ENCODE measurements at regions not wholly inside any gene's neighbourhood (a gene's known extent, or its start where the extent isn't known, plus 50 kb on each side); places are given as distances from the start of the nearest gene placed in this dataset.

GRCh38 chr21:27502801-27503200, 535.9 kb upstream of the ADAMTS5 start:
- H3K27me3 ChIP-seq (replicated peaks in 1 of 4; ENCODE audit: control extremely low read depth in 1 of 4, control insufficient read depth in 3 of 4, insufficient read depth in 4 of 4, low read length in 3 of 4), result no peaks in the 10 kb centered on the region
- ATAC-seq (ENCODE audit: low read depth), result no peak
- H3K4me1 ChIP-seq (ENCODE audit: control insufficient read depth in 2 of 2, insufficient read depth in 2 of 2, low read length in 2 of 2), result no peaks in the 10 kb centered on the region
- intact Hi-C loops (cut with micrococcal nuclease), result no loop called here
- H4K20me1 ChIP-seq (ENCODE audit: control insufficient read depth, insufficient read depth, low read length, poor library complexity, severe bottlenecking), result no peaks in the 10 kb centered on the region
- no peaks in the 10 kb centered on the region for H3K27me3 Mint-ChIP-seq
- H3K36me3 ChIP-seq (replicated peaks in 1 of 2; ENCODE audit: control extremely low read depth in 1 of 2, control insufficient read depth in 1 of 2, extremely low read depth in 1 of 2, insufficient read depth in 2 of 2, low read length in 1 of 2), result no peaks in the 10 kb centered on the region
- no peak for DNase-seq
- H3K27ac ChIP-seq (ENCODE audit: low read length in 2 of 2), result no peak overlapping the region
- peaks cover 0 to 4% (median 0%) of the 10 kb centered on the region in 3 donors for H3K9me3 ChIP-seq (ENCODE audit: control extremely low read depth in 1 of 3, control insufficient read depth in 2 of 3, insufficient read depth in 1 of 3, low read length in 2 of 3)
- ChIA-PET CTCF (no interaction called here), POLR2A (no interaction called here)
- TF ChIP-seq EZH2 (IDR thresholded peaks at IDR 0.05; ENCODE audit: borderline replicate concordance, insufficient read depth, low read depth, low read length, poor library complexity, severe bottlenecking) (no peak), CTCF (IDR thresholded peaks at IDR 0.05) (no peak)
- H3K27ac Mint-ChIP-seq, result no peak overlapping the region
- no peak overlapping the region for H3K4me3 ChIP-seq (ENCODE audit: control extremely low read depth in 1 of 5, extremely low read depth in 1 of 5, insufficient read depth in 1 of 5, low read depth in 2 of 5, low read length in 4 of 5)
- H3K4me3 Mint-ChIP-seq, result no peak overlapping the region
- no peaks in the 10 kb centered on the region for H3K79me2 ChIP-seq (ENCODE audit: control insufficient read depth, insufficient read depth, low read length)
- no peak overlapping the region for H3K4me2 ChIP-seq (replicated peaks; ENCODE audit: low read depth, low read length, poor library complexity, severe bottlenecking)
- no peak overlapping the region for H2AFZ ChIP-seq (ENCODE audit: insufficient read depth, low read depth, low read length, poor library complexity, severe bottlenecking)
- no CpG with 5 or more reads among the region's 3 CpGs for WGBS (ENCODE audit: insufficient coverage)
- H3K9ac ChIP-seq (ENCODE audit: low read length), result no peak overlapping the region
- no peaks in the 10 kb centered on the region for H3K4me1 Mint-ChIP-seq
- H3K9me3 Mint-ChIP-seq (ENCODE audit: insufficient read depth), result no peaks in the 10 kb centered on the region

- no peaks in the 10 kb centered on the region for H3K27me3 ChIP-seq (replicated peaks in 1 of 4; ENCODE audit: control extremely low read depth in 1 of 4, control insufficient read depth in 3 of 4, insufficient read depth in 4 of 4, low read length in 3 of 4)
- H3K4me1 ChIP-seq (ENCODE audit: control insufficient read depth in 2 of 2, insufficient read depth in 2 of 2, low read length in 2 of 2), result no peaks in the 10 kb centered on the region
- H3K79me2 ChIP-seq (ENCODE audit: control insufficient read depth, insufficient read depth, low read length), result no peaks in the 10 kb centered on the region
- H2AFZ ChIP-seq (ENCODE audit: insufficient read depth, low read depth, low read length, poor library complexity, severe bottlenecking), result no peak overlapping the region
- H4K20me1 ChIP-seq (ENCODE audit: control insufficient read depth, insufficient read depth, low read length, poor library complexity, severe bottlenecking), result no peaks in the 10 kb centered on the region
- H3K4me3 ChIP-seq (ENCODE audit: control extremely low read depth in 1 of 5, extremely low read depth in 1 of 5, insufficient read depth in 1 of 5, low read depth in 2 of 5, low read length in 4 of 5), result no peak overlapping the region
- intact Hi-C loops (cut with micrococcal nuclease), result no loop called here
- H3K4me1 Mint-ChIP-seq, result no peaks in the 10 kb centered on the region
- no peaks in the 10 kb centered on the region for H3K9me3 Mint-ChIP-seq (ENCODE audit: insufficient read depth)
- H3K27me3 Mint-ChIP-seq, result no peaks in the 10 kb centered on the region
- CTCF ChIA-PET, result no interaction called here
- no peak for DNase-seq
- H3K36me3 ChIP-seq (replicated peaks in 1 of 2; ENCODE audit: control extremely low read depth in 1 of 2, control insufficient read depth in 1 of 2, extremely low read depth in 1 of 2, insufficient read depth in 2 of 2, low read length in 1 of 2), result no peaks in the 10 kb centered on the region
- H3K27ac Mint-ChIP-seq, result no peak overlapping the region
- no peak overlapping the region for H3K4me3 Mint-ChIP-seq
- H3K9ac ChIP-seq (ENCODE audit: low read length), result no peak overlapping the region
- no peaks in the 10 kb centered on the region for H3K9me3 ChIP-seq (ENCODE audit: control extremely low read depth in 1 of 3, control insufficient read depth in 2 of 3, insufficient read depth in 1 of 3, low read length in 2 of 3)
- TF ChIP-seq EZH2 (IDR thresholded peaks at IDR 0.05; ENCODE audit: borderline replicate concordance, insufficient read depth, low read depth, low read length, poor library complexity, severe bottlenecking) (no peak), CTCF (IDR thresholded peaks at IDR 0.05) (no peak)
- no peak overlapping the region for H3K27ac ChIP-seq (ENCODE audit: low read length in 2 of 2)
- no peak overlapping the region for H3K4me2 ChIP-seq (replicated peaks; ENCODE audit: low read depth, low read length, poor library complexity, severe bottlenecking)
- POLR2A ChIA-PET, result no interaction called here
- no peak for ATAC-seq (ENCODE audit: low read depth)
- 20% methylated on average over 2 of the region's 3 CpGs for WGBS (ENCODE audit: insufficient coverage)
Observed at GRCh38 chr21:27498025-27498424, 531.1 kb upstream of the ADAMTS5 start.
